ENCODE measurements at regions not wholly inside any gene's neighbourhood (a gene's known extent, or its start where the extent isn't known, plus 50 kb on each side); places are given as distances from the start of the nearest gene placed in this dataset.
"Not testable (repeated sequence)": the region's sequence is repeated elsewhere in the genome, so short reads cannot be mapped to it uniquely, and the experiment has no call there.

DNA sequence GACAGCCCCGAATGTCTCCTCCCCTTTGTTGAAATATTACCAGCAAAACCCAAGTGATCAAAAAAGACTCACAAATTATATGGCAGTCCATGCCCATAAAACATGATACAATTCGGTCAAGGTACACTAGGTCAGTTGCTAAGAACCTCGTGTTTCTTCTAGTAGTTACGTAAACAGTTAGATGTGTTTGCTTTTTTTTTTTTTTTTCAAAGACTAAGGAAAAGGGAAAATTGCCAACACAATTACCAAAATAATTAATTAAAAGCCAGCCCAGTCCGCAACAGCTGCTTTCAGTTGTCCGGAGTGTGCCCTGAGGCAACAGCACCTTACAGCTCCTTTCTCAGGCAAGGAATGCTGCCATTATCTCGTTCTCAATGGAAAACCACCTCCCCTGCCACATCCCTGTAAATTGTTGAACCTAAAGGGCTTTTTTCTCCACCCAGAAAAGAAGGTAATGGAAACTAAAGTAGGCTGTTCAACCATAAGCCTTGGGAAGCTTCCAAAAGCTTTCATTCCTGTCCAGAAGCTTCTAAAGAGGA, 129.2 kb upstream of the TSC22D2 start:
- WGBS, 2 experiments (ENCODE audit: insufficient coverage in 2 of 2): 84% methylated on average over 3 of the region's 7 CpGs; no CpG with 5 or more reads in 1 of the 2 experiments
- Histone ChIP-seq H3K27ac (ENCODE audit: low read depth, low read length, severe bottlenecking) (no peak overlapping the region), H3K36me3 (ENCODE audit: control insufficient read depth, insufficient read depth, low read length) (no peaks in the 10 kb centered on the region), H3K4me3 (ENCODE audit: extremely low read depth, insufficient read depth, low read length, poor library complexity, severe bottlenecking) (no peak overlapping the region), H3K4me1 (ENCODE audit: control insufficient read depth, insufficient read depth, low read length, poor library complexity, severe bottlenecking) (peaks cover 16% of the 10 kb centered on the region), H3K9me3 (ENCODE audit: control insufficient read depth, low read length) (peaks cover 9% of the 10 kb centered on the region)

DNA sequence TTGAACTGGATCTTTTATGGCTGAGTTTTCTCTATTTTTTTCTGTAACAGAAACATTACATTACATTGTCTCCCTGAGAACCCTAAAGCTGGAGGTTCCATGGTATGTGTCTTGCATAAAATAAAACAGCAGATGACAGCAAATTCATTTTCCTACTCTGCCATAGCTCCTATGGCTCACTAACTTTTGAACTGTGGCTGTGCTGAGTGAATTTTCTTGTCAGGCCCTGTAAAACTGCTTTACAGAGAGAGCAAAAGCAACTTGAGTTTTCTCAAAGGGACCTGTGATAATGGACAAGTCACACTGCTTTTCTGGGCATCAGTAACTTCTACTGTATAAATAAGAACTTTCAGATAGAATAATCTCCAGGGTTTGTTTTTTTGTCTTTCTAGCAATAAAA, 129.9 kb upstream of the TSC22D2 start:
- H3K27ac ChIP-seq (ENCODE audit: low read depth, low read length, severe bottlenecking): no peak overlapping the region
- no peak overlapping the region for H3K4me3 ChIP-seq (ENCODE audit: extremely low read depth, insufficient read depth, low read length, poor library complexity, severe bottlenecking)
- peaks cover 9% of the 10 kb centered on the region for H3K9me3 ChIP-seq (ENCODE audit: control insufficient read depth, low read length)
- peaks cover 16% of the 10 kb centered on the region for H3K4me1 ChIP-seq (ENCODE audit: control insufficient read depth, insufficient read depth, low read length, poor library complexity, severe bottlenecking)
- H3K36me3 ChIP-seq (ENCODE audit: control insufficient read depth, insufficient read depth, low read length): no peaks in the 10 kb centered on the region

DNA sequence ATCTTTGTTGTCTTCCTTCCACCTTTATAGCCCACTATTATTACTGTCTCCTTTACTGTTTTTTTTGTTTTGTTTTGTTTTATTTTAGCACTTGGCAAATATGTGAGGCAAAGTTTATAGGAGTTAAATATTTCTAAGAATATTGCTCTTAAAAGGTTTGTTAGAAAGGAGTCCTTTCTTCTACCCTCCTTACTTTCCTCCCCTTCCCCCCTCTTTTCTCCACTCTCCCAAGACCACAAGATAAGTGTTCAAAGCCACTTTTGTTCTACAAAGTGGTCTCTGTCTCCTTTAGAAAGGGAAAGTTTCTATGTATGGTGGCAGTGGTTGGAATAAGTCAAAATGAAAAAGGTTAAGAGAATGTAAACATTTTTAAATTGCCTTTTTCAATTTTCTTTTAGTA, 130.7 kb upstream of the TSC22D2 start:
- peak overlapping the region; percentile 32 for H3K27ac ChIP-seq (ENCODE audit: low read depth, low read length, severe bottlenecking)
- peaks cover 16% of the 10 kb centered on the region for H3K4me1 ChIP-seq (ENCODE audit: control insufficient read depth, insufficient read depth, low read length, poor library complexity, severe bottlenecking)
- no peaks in the 10 kb centered on the region for H3K36me3 ChIP-seq (ENCODE audit: control insufficient read depth, insufficient read depth, low read length)
- H3K9me3 ChIP-seq (ENCODE audit: control insufficient read depth, low read length): peaks cover 9% of the 10 kb centered on the region
- no peak overlapping the region for H3K4me3 ChIP-seq (ENCODE audit: extremely low read depth, insufficient read depth, low read length, poor library complexity, severe bottlenecking)

DNA sequence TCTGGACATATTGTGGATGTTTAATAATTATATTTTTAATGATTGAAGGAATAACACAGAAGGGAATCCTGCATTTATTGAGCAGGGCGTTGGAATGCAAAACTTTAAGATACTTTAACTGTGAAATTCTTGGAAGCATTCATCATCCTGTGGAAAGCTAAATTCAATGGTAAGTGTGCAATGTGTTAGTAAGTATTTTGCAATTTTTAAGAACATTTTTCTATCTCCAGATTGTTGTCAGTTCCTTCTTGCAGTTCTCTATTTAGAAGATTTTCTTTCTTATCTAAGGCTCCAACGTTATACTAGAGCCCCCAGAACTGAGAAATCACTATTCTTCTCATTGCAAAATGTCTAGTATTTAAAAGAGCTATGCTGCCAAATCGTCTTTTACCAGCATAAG, 132.2 kb upstream of the TSC22D2 start:
- Histone ChIP-seq H3K27ac (ENCODE audit: low read depth, low read length, severe bottlenecking) (no peak overlapping the region), H3K9me3 (ENCODE audit: control insufficient read depth, low read length) (peaks cover 9% of the 10 kb centered on the region), H3K4me1 (ENCODE audit: control insufficient read depth, insufficient read depth, low read length, poor library complexity, severe bottlenecking) (peaks cover 16% of the 10 kb centered on the region), H3K36me3 (ENCODE audit: control insufficient read depth, insufficient read depth, low read length) (no peaks in the 10 kb centered on the region), H3K4me3 (ENCODE audit: extremely low read depth, insufficient read depth, low read length, poor library complexity, severe bottlenecking) (no peak overlapping the region)
- WGBS, 2 experiments (ENCODE audit: insufficient coverage in 2 of 2): 67% methylated on average over 1 of the region's 3 CpGs; no CpG with 5 or more reads in 1 of the 2 experiments

DNA sequence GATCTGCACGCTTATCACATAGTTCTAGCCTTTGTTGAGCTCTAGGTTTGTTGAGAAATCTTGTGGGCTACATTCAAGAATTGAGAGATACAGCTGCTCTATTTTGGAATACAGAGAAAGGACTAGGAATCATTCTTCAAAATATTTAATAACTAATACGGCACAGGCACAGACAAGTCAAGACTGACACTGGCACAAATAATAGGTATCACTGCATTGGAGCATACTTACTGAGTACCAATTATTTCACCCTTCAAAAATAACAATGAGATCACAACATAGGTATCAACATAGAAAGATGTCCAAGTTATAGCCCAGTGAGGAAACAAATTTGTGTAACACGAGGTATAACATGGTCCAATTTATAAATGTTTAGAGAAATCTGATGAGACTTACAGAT, 133.7 kb upstream of the TSC22D2 start:
- H3K9me3 ChIP-seq (ENCODE audit: control insufficient read depth, low read length): no peaks in the 10 kb centered on the region
- WGBS, 2 experiments (ENCODE audit: insufficient coverage in 2 of 2): 83 to 100% methylated on average over 1 to 2 of the region's 3 CpGs
- no peaks in the 10 kb centered on the region for H3K36me3 ChIP-seq (ENCODE audit: control insufficient read depth, insufficient read depth, low read length)
- H3K4me3 ChIP-seq (ENCODE audit: extremely low read depth, insufficient read depth, low read length, poor library complexity, severe bottlenecking): no peak overlapping the region
- H3K27ac ChIP-seq (ENCODE audit: low read depth, low read length, severe bottlenecking): no peak overlapping the region
- peaks cover 16% of the 10 kb centered on the region for H3K4me1 ChIP-seq (ENCODE audit: control insufficient read depth, insufficient read depth, low read length, poor library complexity, severe bottlenecking)

DNA sequence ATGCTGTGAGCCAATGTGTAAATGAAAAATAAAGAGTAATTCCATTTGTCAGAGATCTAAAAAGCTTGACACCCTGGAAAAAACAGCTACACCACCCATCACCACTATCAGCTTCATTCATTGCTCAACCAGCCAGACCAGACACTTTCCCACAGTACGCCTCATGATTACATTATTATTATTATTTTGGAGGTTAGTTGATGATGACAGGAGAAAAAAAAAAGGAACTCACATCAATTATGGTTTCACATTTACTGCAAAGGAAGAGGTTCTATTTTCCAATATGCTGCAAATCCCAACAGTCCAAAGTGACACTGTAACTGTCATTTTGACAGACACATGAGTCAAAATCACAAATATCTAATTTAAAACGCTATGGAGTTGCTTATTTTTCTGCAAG, 134.7 kb upstream of the TSC22D2 start:
- H3K9me3 ChIP-seq (ENCODE audit: control insufficient read depth, low read length): no peaks in the 10 kb centered on the region
- peaks cover 16% of the 10 kb centered on the region for H3K4me1 ChIP-seq (ENCODE audit: control insufficient read depth, insufficient read depth, low read length, poor library complexity, severe bottlenecking)
- no peak overlapping the region for H3K4me3 ChIP-seq (ENCODE audit: extremely low read depth, insufficient read depth, low read length, poor library complexity, severe bottlenecking)
- no peaks in the 10 kb centered on the region for H3K36me3 ChIP-seq (ENCODE audit: control insufficient read depth, insufficient read depth, low read length)
- no peak overlapping the region for H3K27ac ChIP-seq (ENCODE audit: low read depth, low read length, severe bottlenecking)
- WGBS, 2 experiments (ENCODE audit: insufficient coverage in 2 of 2): no CpG with 5 or more reads among the region's 2 CpGs

DNA sequence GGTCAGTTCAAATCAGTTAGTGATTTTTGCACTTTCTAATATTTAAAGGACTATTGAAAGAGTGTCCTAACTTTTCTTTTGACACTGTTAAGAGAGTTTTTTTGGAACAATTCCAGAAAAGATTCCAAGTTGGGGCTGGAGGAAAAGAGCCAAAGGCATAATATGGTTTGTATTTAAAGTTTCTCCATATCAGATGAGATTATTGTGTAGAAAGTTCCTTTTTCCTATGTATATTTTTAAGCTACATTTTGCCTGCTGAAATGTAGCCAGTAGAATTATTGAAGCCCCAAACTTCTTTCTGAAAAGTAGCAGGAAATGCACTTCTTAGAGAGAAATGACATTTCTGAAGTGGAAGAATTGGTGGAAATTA, 136.5 kb upstream of the TSC22D2 start:
- no peaks in the 10 kb centered on the region for H3K9me3 ChIP-seq (ENCODE audit: control insufficient read depth, low read length)
- H3K4me3 ChIP-seq (ENCODE audit: extremely low read depth, insufficient read depth, low read length, poor library complexity, severe bottlenecking): no peak overlapping the region
- no peak overlapping the region for H3K27ac ChIP-seq (ENCODE audit: low read depth, low read length, severe bottlenecking)
- H3K4me1 ChIP-seq (ENCODE audit: control insufficient read depth, insufficient read depth, low read length, poor library complexity, severe bottlenecking): peaks cover 12% of the 10 kb centered on the region
- no peaks in the 10 kb centered on the region for H3K36me3 ChIP-seq (ENCODE audit: control insufficient read depth, insufficient read depth, low read length)

DNA sequence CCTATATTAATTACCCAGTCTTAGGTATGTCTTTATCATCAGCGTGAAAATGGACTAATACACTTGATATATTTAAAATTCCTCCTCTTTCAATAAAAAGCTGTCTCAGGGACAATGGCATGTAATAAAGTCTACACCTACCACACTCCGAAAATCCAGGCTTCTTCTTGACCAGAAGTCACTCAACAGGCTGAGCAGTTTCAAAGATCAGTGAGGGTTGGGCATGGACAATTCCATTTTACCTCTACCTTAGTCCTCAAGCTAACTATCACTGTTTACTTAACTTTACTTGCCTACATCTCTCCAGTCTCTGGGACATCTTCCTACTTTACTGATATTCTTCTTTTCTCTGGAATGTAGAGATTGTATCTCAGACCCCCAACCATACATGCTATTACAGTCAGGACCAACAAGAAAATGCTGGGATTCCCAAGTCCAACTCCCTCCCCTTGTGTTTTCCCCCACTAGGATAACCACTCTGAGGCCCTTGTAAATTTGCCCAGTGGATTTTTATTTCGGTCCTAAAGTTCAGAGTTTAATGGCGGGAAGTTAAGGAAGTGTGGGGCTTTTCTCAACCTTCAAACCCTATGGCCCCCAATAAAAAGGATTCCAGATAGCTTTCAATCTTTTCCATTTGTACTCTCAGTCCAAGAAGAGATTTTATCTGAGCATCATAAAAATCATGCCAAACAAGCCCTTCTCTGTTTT, 137.1 kb upstream of the TSC22D2 start:
- Histone ChIP-seq H3K4me3 (ENCODE audit: extremely low read depth, insufficient read depth, low read length, poor library complexity, severe bottlenecking) (no peak overlapping the region), H3K36me3 (ENCODE audit: control insufficient read depth, insufficient read depth, low read length) (no peaks in the 10 kb centered on the region), H3K27ac (ENCODE audit: low read depth, low read length, severe bottlenecking) (no peak overlapping the region), H3K4me1 (ENCODE audit: control insufficient read depth, insufficient read depth, low read length, poor library complexity, severe bottlenecking) (peaks cover 10% of the 10 kb centered on the region), H3K9me3 (ENCODE audit: control insufficient read depth, low read length) (no peaks in the 10 kb centered on the region)
- WGBS, 2 experiments (ENCODE audit: insufficient coverage in 2 of 2): 90 to 96% methylated on average over 2 to 3 of the region's 4 CpGs

DNA sequence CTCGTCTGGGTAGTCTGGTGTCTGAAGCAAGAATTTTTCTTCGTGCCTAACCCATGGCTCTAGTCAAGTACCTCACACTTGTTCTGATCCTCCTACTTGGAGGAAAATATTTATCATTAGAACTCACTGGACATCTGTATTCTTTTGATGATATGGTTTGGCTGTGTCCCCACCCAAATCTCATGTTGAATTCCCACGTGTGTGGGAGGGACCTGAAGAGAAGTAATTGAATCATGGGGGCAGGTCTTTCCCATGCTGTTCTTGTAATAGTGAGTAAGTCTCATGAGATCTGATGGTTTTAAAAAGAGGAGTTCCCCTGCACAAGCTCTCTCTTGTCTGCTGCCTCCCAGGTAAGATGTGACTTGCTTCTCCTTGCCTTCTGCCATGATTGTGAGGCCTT, 137.7 kb upstream of the TSC22D2 start:
- H3K9me3 ChIP-seq (ENCODE audit: control insufficient read depth, low read length); H3K36me3 ChIP-seq (ENCODE audit: control insufficient read depth, insufficient read depth, low read length); H3K4me1 ChIP-seq (ENCODE audit: control insufficient read depth, insufficient read depth, low read length, poor library complexity, severe bottlenecking); H3K27ac ChIP-seq (ENCODE audit: low read depth, low read length, severe bottlenecking); H3K4me3 ChIP-seq (ENCODE audit: extremely low read depth, insufficient read depth, low read length, poor library complexity, severe bottlenecking): not testable (repeated sequence)
- 95 to 96% methylated on average over 2 of the region's 3 CpGs for WGBS, 2 experiments (ENCODE audit: insufficient coverage in 2 of 2)

DNA sequence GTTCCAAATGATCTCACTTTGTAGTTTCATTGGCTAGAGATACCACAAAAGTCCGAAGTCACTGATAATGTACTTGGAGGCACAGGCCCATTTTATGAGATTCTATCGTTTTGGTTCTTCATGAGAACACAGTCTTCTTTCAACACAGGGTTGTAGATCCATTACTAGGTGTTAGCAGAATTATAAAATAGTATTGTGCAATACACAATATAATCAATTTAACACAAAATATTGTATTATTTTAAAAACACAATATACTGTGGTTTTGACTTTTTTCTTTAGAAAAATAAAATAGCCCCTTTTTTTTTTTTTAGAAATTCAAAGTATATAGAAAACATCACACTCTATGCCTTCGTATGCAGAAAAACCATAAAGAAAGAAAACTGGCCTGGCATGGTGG, 138.6 kb upstream of the TSC22D2 start:
- H3K27ac ChIP-seq (ENCODE audit: low read depth, low read length, severe bottlenecking): no peak overlapping the region
- H3K36me3 ChIP-seq (ENCODE audit: control insufficient read depth, insufficient read depth, low read length): no peaks in the 10 kb centered on the region
- WGBS, 2 experiments (ENCODE audit: insufficient coverage in 2 of 2): 78 to 100% methylated on average over 1 to 2 of the region's 3 CpGs
- no peaks in the 10 kb centered on the region for H3K9me3 ChIP-seq (ENCODE audit: control insufficient read depth, low read length)
- no peaks in the 10 kb centered on the region for H3K4me1 ChIP-seq (ENCODE audit: control insufficient read depth, insufficient read depth, low read length, poor library complexity, severe bottlenecking)
- no peak overlapping the region for H3K4me3 ChIP-seq (ENCODE audit: extremely low read depth, insufficient read depth, low read length, poor library complexity, severe bottlenecking)

DNA sequence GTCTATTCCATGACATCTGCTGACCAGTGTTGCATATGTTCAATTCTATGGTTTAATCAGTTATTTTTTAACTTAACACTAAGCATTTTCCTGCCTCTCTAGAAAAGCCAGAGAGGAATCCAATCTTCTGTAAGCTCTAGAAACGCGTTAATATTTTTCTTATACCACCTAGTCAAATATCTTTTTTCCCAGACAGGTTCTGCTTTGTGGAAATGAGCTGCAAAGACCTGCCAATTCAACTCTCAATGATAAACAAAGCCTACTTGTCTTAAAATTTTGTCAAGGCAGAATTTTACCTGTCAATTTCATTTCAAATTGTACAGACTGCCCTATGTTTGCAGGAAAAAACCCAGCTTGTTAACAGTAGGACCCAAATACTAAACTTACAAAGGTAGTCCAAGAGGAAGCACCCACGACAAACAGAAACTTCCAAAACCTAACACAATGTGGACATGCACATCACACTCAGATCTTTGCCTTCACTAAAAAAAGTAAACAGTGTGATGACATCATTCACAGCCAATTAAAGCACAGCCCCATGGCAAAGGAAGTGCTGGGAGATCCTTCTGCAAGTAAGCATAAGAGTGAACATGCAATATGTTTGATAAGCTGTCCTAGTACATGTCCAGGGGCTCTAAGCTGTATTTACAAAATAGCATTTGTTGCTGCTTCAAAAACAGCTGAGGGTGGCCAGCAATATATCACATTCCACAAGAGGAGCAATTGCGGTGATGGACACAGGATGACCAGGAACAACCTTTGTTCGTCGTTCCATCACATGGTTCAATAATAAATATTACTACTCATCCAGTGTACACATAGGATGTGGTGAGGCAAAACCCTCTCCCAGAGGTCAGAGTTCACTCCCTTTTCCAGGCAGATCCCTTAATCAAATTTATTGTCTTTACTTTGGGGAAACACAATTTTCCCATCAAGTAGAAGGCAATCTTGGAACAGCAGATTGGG, 139.4 kb upstream of the TSC22D2 start:
- WGBS, 2 experiments (ENCODE audit: insufficient coverage in 2 of 2): 94 to 100% methylated on average over 3 to 5 of the region's 6 CpGs
- no peaks in the 10 kb centered on the region for H3K9me3 ChIP-seq (ENCODE audit: control insufficient read depth, low read length)
- no peak overlapping the region for H3K27ac ChIP-seq (ENCODE audit: low read depth, low read length, severe bottlenecking)
- H3K4me3 ChIP-seq (ENCODE audit: extremely low read depth, insufficient read depth, low read length, poor library complexity, severe bottlenecking): no peak overlapping the region
- H3K36me3 ChIP-seq (ENCODE audit: control insufficient read depth, insufficient read depth, low read length): no peaks in the 10 kb centered on the region
- H3K4me1 ChIP-seq (ENCODE audit: control insufficient read depth, insufficient read depth, low read length, poor library complexity, severe bottlenecking): no peaks in the 10 kb centered on the region
